ENCODE measurements at regions not wholly inside any gene's neighbourhood (a gene's known extent, or its start where the extent isn't known, plus 50 kb on each side); places are given as distances from the start of the nearest gene placed in this dataset.
"Not testable (repeated sequence)": the region's sequence is repeated elsewhere in the genome, so short reads cannot be mapped to it uniquely, and the experiment has no call there.

DNA sequence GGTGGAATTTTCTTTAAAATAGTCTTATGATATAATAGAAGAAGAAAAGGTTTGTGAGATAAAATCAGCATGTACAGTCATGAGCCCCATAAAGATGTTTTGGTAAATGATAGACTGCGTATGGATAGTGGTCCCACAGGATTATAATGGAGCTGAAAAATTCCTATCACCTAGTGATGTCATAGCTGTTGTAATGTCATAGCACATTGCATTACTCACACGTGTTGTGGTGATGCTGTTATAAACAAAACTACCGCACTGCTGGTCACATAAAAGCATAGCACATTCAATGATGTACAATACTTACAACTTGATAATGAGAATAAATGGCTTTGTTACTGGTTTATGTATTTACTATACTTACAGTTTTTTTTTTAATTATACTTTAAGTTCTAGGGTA, 715.2 kb upstream of the HTR2C start:
- Histone ChIP-seq H3K36me3 (ENCODE audit: insufficient read depth, low read length) (peaks cover 14% of the 10 kb centered on the region), H3K9me3 (ENCODE audit: control insufficient read depth, insufficient read depth, low read length) (peaks cover 10% of the 10 kb centered on the region), H3K9ac (ENCODE audit: low read depth, low read length) (no peak overlapping the region), H3K4me1 (ENCODE audit: insufficient read depth, low read length) (0 out of 2 replicates have a peak, but pooled peaks cover 7% of the 10 kb centered on the region)

DNA sequence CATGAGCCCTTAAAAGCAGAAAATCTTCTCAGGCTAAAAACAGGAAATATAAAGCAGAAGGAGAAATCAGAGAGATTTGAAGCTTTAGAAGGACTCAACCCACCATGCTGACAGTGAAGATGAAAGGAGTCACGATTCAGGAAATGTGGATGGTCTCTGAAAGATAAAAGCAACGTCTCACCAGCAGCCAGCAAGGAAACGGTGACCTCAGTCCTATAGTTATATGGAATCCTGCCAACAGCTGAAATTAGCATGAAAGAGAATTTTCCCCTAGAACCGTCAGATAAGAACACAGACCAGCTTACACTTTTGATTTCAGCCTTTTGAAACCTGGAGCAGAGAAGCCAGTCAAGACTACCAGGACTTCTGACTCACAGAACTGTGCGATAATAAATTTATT, 715.7 kb upstream of the HTR2C start:
- Histone ChIP-seq H3K36me3 (ENCODE audit: insufficient read depth, low read length) (peaks cover 14% of the 10 kb centered on the region), H3K9ac (ENCODE audit: low read depth, low read length) (no peak overlapping the region), H3K9me3 (ENCODE audit: control insufficient read depth, insufficient read depth, low read length) (peaks cover 10% of the 10 kb centered on the region), H3K4me1 (ENCODE audit: insufficient read depth, low read length) (0 out of 2 replicates have a peak, but pooled peaks cover 7% of the 10 kb centered on the region)

DNA sequence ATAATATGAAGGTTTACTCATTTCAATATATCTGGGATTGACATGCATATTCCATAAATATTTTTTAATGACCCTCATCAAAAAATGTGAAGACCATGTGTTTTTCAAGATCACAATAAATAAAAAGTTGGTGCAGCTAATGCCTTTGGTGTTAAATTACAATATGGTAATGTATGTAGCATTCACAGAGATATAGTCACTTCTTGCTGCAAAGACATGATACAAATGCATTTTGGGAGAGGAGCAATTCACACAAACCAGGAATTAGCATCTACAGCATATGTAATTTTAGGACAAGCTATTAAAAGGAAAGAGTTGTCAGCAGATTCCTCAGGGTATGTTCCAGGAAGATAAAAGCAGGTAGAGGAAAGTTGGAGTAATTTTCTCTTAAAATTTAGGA, 734.5 kb upstream of the HTR2C start:
- no peaks in the 10 kb centered on the region for H3K9me3 ChIP-seq (ENCODE audit: control insufficient read depth, insufficient read depth, low read length)
- H3K4me1 ChIP-seq (ENCODE audit: insufficient read depth, low read length), result no peaks in the 10 kb centered on the region
- H3K36me3 ChIP-seq (ENCODE audit: insufficient read depth, low read length), result no peaks in the 10 kb centered on the region; the same call in 1 of the 2 replicates
- no peak overlapping the region for H3K9ac ChIP-seq (ENCODE audit: low read depth, low read length)

DNA sequence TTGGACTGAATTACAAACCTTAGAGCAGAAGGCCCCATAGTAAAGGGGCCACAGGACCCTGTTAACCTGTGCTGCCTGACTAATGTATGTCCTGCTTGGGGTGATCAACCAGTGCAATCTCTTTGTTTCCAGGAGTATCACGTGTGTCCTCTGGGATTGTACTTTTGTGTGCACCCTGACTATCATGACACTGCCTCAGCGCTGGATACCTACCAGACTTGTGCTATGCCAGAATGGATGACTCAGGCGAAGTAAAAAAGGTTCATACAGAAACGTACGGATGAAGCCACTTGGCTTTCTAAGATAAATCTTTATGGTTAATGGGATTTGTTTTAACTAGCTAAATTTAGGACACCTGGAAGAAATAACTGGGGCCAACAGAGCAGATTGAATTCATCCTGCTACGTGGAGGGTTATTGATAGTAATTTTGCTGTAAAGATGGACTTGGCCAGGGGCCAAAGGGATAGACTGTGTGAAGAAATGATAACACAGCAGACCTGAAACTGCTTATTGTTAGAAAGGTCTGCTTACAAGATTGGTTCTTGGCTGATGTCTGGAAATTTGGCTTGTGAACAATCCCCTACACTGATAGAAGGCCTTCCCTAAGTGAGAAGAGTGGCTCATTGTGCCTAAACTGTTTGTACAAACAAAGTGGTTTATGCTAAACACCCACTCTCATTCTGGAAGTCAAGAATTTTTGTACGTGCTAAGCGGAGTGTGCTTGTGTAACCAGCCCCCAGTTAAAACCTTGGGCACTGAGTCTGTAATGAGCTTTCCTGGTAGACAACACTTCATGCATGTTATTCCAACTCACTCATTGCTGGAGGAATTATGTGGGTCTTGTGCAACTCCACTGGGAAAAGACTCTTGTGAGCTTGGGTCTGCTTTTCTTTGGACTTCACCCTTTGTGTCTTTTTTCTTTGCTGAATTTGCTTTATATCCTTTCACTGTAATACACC, 750.5 kb upstream of the HTR2C start:
- Histone ChIP-seq H3K4me1 (ENCODE audit: insufficient read depth, low read length) (no peaks in the 10 kb centered on the region), H3K9me3 (ENCODE audit: control insufficient read depth, insufficient read depth, low read length) (no peaks in the 10 kb centered on the region), H3K9ac (ENCODE audit: low read depth, low read length) (no peak overlapping the region), H3K36me3 (ENCODE audit: insufficient read depth, low read length) (no peaks in the 10 kb centered on the region)

DNA sequence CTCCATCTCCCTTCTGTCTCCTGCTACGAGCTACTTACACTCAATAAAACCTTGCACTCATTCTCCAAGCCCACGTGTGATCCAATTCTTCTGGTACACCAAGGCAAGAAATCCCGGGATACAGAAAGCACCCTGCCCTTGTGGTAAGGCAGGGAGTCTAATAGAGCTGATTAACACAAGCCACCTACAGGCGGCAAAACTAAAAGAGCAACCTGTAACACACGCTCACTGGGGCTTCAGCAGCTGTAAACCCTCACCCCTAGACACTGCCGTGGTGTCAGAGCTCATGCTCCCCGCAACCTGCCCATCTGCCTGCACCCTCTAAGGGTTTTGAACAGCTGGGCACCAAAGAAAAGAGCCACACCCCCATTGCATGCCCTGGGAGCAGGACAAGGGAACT, 755.4 kb upstream of the HTR2C start:
- Histone ChIP-seq H3K9ac (ENCODE audit: low read depth, low read length) (no peak overlapping the region), H3K9me3 (ENCODE audit: control insufficient read depth, insufficient read depth, low read length) (0 out of 2 replicates have a peak, but pooled peaks cover 5% of the 10 kb centered on the region), H3K36me3 (ENCODE audit: insufficient read depth, low read length) (peaks cover 5% of the 10 kb centered on the region; the same call in 1 of the 2 replicates), H3K4me1 (ENCODE audit: insufficient read depth, low read length) (no peaks in the 10 kb centered on the region)

DNA sequence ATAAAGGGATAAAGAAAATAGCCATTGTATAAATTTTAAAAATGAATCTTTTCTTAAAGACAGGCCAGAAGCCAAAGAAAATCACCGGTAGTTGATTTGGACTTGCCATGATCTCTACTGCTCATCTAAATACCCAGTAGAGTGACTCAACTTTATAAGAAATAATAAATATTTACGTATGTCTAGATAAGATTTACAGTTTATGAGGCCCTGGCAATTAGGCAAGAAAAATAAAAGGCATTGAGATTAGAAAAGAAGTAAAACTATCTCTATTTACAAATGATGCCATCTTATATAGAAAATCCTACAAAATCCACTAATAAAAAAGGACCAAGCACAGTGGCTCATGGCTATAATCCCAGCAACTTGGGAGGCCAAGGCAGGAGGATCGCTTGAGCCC, 765.5 kb upstream of the HTR2C start:
- H3K36me3 ChIP-seq (ENCODE audit: insufficient read depth, low read length), result peaks cover 4% of the 10 kb centered on the region; the same call in 1 of the 2 replicates
- H3K9me3 ChIP-seq (ENCODE audit: control insufficient read depth, insufficient read depth, low read length), result peaks cover 7% of the 10 kb centered on the region; the same call in 1 of the 2 replicates
- H3K4me1 ChIP-seq (ENCODE audit: insufficient read depth, low read length), result no peaks in the 10 kb centered on the region
- no peak overlapping the region for H3K9ac ChIP-seq (ENCODE audit: low read depth, low read length)

DNA sequence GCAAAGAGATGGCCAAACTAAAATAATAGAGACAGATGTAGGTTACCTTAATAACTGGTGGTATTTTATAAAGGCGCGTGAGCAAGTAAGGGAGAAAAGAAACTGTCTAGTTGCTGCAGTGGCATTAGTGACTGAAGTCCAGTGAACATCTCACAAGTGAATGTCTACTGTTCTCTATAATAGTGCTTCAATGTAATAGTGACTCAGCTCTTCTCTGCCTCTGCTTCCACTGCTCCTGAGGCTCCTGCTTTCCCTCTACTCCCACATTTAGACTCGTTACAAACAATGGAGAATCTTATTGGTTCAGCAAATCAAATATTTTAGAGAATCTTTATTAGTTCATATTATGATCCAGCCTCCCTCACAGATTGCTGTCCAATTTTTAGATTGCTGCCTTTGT, 779.1 kb upstream of the HTR2C start:
- peaks cover 5% of the 10 kb centered on the region; the same call in 1 of the 2 replicates for H3K36me3 ChIP-seq (ENCODE audit: insufficient read depth, low read length)
- H3K9ac ChIP-seq (ENCODE audit: low read depth, low read length), result no peak overlapping the region
- H3K9me3 ChIP-seq (ENCODE audit: control insufficient read depth, insufficient read depth, low read length), result no peaks in the 10 kb centered on the region
- peaks cover 18% of the 10 kb centered on the region for H3K4me1 ChIP-seq (ENCODE audit: insufficient read depth, low read length)

DNA sequence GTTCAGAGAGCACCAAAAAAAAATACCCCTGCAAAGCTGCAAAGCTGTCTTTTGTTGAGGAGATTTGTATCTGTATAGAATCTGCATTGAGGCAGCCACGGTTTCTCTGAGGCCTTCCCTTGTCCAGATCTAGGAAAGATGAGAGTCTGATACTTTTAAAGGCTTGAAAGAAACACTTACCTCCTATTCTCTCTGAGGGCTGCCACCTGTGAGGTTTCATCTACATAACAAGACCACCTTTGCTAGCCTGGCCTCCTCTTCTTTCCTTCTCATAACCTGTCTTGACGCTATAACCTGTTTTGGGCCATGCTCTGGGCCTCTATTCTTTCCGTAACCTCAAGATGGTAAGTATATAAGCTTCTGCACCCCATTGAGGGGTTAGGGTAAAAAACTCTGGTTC, 779.6 kb upstream of the HTR2C start:
- H3K36me3 ChIP-seq (ENCODE audit: insufficient read depth, low read length), result peaks cover 5% of the 10 kb centered on the region; the same call in 1 of the 2 replicates
- no peaks in the 10 kb centered on the region for H3K9me3 ChIP-seq (ENCODE audit: control insufficient read depth, insufficient read depth, low read length)
- H3K4me1 ChIP-seq (ENCODE audit: insufficient read depth, low read length), result peaks cover 18% of the 10 kb centered on the region
- no peak overlapping the region for H3K9ac ChIP-seq (ENCODE audit: low read depth, low read length)

DNA sequence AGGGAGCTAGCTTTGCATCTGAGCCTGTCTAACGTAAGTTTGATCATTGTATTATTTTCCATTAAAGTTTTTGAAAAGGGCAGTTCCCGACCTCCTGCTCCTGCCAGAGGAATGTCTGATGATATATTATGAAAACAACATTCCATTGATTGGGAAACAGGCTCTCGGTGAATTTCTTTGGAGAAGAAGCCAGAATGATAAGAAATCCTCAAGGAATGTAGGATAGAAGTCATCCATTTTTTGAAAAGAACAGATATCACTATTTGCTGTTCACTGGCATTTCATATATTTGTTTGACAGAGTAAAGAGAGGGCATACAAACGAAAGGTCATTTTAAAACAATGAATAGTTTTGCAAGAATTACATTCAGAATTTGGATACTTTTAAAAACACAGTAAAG, 781.0 kb upstream of the HTR2C start:
- Histone ChIP-seq H3K4me1 (ENCODE audit: insufficient read depth, low read length) (peaks cover 18% of the 10 kb centered on the region), H3K9ac (ENCODE audit: low read depth, low read length) (no peak overlapping the region), H3K9me3 (ENCODE audit: control insufficient read depth, insufficient read depth, low read length) (peaks cover 3% of the 10 kb centered on the region; the same call in 1 of the 2 replicates), H3K36me3 (ENCODE audit: insufficient read depth, low read length) (peaks cover 5% of the 10 kb centered on the region; the same call in 1 of the 2 replicates)

DNA sequence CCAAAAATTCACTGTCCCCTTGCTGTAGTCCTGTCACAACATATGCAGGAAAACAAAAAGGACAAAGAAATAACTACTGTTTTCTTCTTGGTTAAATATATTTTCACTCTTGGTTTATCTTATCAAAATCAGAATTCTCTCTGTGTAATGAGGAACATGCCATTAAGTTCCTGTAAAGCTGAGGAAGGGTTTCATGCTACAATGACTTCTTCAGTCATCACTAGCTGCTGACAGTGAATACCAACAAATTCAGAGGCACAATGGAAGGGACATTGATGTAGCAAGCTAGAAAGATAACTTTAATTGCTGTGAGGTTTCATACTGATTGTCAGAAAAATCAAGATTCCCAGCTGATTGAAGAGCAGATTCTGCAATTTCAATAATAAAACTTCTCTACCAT, 782.9 kb upstream of the HTR2C start:
- Histone ChIP-seq H3K9me3 (ENCODE audit: control insufficient read depth, insufficient read depth, low read length) (peaks cover 3% of the 10 kb centered on the region; the same call in 1 of the 2 replicates), H3K9ac (ENCODE audit: low read depth, low read length) (no peak overlapping the region), H3K4me1 (ENCODE audit: insufficient read depth, low read length) (peaks cover 18% of the 10 kb centered on the region), H3K36me3 (ENCODE audit: insufficient read depth, low read length) (peaks cover 5% of the 10 kb centered on the region; the same call in 1 of the 2 replicates)

DNA sequence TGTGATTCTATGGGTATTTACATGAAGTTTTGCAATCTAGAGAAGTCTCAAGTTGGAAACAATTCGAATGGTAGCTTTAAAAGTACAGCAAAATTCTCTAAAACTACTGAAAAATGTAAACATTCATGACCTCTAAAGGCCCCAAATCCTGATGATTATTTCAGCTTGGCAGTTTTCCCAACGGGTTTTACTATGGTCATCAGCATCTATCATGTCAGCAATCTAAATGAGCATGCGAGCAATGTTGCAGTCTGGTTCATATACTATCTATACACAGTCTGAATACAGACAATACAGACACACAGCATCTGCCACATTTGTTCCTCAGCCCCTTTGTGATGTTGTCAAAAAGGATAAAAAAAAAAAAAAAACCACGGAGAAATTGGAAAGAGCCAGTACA, 790.3 kb upstream of the HTR2C start:
- H3K9me3 ChIP-seq (ENCODE audit: control insufficient read depth, insufficient read depth, low read length), result peaks cover 3% of the 10 kb centered on the region; the same call in 1 of the 2 replicates
- H3K9ac ChIP-seq (ENCODE audit: low read depth, low read length), result no peak overlapping the region
- 0 out of 2 replicates have a peak, but pooled peaks cover 4% of the 10 kb centered on the region for H3K4me1 ChIP-seq (ENCODE audit: insufficient read depth, low read length)
- no peaks in the 10 kb centered on the region; the same call in 1 of the 2 replicates for H3K36me3 ChIP-seq (ENCODE audit: insufficient read depth, low read length)

DNA sequence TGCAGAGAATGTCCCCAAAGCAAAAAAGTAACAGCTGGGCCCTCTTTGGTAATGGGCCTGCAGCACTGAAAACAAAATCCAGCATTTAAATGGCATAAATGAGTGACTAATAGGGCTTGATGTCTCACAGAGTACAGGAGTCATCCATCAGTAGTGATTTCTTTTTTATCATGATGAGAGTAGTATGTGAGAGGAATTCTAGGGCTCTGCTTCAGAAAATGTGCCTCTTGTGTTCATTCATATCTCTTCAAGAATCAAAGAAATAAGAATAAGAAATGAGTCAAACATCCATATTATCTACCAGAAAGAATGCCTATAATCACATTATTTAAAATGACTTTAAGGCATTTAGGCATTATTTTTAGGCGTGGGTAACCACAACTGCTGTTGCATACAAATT, 792.9 kb upstream of the HTR2C start:
- Histone ChIP-seq H3K9ac (ENCODE audit: low read depth, low read length) (no peak overlapping the region), H3K36me3 (ENCODE audit: insufficient read depth, low read length) (no peaks in the 10 kb centered on the region; the same call in 1 of the 2 replicates), H3K9me3 (ENCODE audit: control insufficient read depth, insufficient read depth, low read length) (no peaks in the 10 kb centered on the region), H3K4me1 (ENCODE audit: insufficient read depth, low read length) (peaks cover 13% of the 10 kb centered on the region; the same call in 1 of the 2 replicates)

DNA sequence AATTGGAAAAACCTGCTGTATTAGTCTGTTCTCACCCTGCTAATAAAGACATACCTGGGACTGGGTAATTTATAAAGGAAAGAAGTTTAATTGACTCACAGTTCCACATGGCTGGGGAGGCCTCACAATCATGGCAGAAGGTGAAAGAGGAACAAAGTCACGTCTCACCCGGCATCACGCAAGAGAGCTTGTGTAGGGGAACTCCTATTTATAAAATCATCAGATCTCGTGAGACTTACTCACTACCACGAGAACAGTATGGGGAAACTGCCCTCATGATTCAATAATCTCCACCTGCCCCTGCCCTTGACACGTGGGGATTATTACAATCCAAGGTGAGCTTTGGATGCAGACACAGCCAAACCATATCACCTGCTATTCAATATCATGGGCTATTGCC, 799.1 kb upstream of the HTR2C start:
- H3K4me1 ChIP-seq (ENCODE audit: insufficient read depth, low read length); H3K9ac ChIP-seq (ENCODE audit: low read depth, low read length); H3K36me3 ChIP-seq (ENCODE audit: insufficient read depth, low read length); H3K9me3 ChIP-seq (ENCODE audit: control insufficient read depth, insufficient read depth, low read length): not testable (repeated sequence)

DNA sequence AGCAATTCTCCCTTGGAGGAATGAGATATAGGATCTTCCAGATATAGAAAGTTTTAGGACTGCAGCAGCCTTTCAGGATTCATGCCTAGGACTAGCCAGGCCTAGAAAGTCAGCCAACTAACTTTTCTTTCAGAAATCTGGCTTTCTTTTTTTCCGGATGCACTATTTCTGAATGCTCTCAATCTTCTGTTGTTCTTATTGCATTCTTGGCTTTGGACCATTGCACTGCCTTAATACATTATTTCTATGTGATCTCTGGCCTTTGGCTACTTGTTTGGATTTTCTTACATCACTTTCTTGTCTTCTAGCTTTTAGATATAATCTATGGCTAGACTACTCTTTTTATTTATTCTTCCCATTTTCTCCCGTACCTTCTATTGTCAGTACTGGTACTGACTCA, 813.1 kb upstream of the HTR2C start:
- Histone ChIP-seq H3K4me1 (ENCODE audit: insufficient read depth, low read length) (no peaks in the 10 kb centered on the region), H3K9ac (ENCODE audit: low read depth, low read length) (no peak overlapping the region), H3K36me3 (ENCODE audit: insufficient read depth, low read length) (no peaks in the 10 kb centered on the region; the same call in 1 of the 2 replicates), H3K9me3 (ENCODE audit: control insufficient read depth, insufficient read depth, low read length) (no peaks in the 10 kb centered on the region)

DNA sequence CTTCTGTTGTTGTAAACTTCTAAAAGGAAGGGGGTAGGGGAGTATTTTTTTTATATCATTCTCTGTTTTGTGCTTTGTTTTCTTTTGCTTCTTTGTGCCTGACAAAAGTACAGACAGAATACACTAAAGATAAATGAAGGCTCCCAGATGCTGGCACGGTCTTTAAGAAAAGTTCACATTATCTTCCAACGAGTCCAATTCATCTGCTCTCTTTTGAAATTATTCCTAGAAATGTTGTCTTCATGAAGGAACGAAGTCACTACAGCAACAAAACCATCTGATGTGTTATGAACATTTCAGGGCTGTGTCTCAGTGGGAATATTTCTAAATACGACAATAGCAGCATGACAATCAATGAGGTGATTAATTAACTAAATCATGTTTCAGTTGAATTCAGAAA, 813.8 kb upstream of the HTR2C start:
- Histone ChIP-seq H3K36me3 (ENCODE audit: insufficient read depth, low read length) (no peaks in the 10 kb centered on the region; the same call in 1 of the 2 replicates), H3K9ac (ENCODE audit: low read depth, low read length) (no peak overlapping the region), H3K4me1 (ENCODE audit: insufficient read depth, low read length) (no peaks in the 10 kb centered on the region), H3K9me3 (ENCODE audit: control insufficient read depth, insufficient read depth, low read length) (no peaks in the 10 kb centered on the region)

All from ES-I3 (cell line).